HG03460 (cell line): ENCODE measurements at regions not wholly inside any gene's neighbourhood (a gene's known extent, or its start where the extent isn't known, plus 50 kb on each side); places are given as distances from the start of the nearest gene placed in this dataset.
"Not testable (repeated sequence)": the region's sequence is repeated elsewhere in the genome, so short reads cannot be mapped to it uniquely, and the experiment has no call there.

ENCODE experiments used
- ATAC-seq: cut with Tn5 transposase; IDR thresholded peaks from one replicate; pipeline ENCODE4 v1.9.1; 2021; ENCODE audit not compliant: unreplicated experiment

DNA sequence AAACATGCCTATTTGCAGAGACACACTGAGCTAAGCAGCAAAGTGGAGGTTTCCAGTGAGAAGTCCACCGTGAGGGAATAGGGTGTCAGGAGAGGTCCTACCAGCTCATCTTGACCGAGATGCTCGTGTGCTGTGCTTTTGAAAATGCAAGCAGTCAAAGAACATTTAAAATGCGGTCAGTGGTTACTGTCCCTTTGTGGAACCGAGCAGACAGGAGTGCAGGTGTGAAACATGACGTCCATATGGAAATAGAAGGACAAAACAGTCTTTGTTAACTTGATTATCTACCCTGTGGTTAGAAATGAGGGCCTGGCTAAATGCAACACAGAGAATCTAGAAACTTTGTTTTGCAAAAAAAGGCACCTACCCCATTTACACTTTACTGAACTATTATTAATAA lies 473.3 kb downstream of the SPATA31A6 start:
- not testable (repeated sequence) for ATAC-seq

DNA sequence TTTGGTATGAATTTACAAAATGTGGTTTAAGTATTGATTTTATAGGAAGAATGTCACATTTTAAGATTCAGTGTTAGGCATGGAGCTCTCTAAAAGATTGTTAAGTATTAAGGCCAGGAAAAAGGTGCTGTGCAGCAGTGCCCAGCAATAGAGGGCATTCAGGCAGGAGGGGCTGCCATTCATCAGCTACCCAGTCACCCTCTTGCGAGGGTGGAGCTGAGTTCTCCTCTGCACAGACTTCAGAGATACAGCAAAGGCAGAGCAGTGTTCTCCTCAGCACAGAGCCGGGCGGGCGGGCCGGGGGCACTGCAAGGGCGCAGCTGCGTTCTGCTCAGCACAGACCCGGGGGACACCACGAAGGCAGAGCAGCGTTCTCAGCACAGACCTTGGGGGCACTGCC lies 474.0 kb downstream of the SPATA31A6 start:
- ATAC-seq = not testable (repeated sequence)

DNA sequence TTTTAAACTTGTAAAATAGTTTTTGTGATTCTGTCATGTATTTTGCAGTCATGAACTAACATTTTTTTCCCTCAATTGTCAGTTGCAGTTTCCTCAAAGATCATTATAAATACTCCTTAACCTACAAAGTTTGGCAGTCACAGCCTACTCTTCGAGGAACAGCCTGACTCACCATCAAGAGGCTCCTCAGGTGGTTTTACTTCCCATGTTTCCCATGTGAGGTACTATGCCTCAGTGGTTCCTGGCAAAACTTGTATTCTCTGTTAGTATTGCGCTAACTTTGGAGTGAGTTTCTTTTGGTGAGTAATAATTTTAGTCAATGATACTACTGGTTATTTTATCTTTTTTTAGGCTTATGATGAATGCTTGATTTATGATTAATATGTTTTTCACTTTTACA lies 513.7 kb downstream of the SPATA31A6 start:
- ATAC-seq = not testable (repeated sequence)

DNA sequence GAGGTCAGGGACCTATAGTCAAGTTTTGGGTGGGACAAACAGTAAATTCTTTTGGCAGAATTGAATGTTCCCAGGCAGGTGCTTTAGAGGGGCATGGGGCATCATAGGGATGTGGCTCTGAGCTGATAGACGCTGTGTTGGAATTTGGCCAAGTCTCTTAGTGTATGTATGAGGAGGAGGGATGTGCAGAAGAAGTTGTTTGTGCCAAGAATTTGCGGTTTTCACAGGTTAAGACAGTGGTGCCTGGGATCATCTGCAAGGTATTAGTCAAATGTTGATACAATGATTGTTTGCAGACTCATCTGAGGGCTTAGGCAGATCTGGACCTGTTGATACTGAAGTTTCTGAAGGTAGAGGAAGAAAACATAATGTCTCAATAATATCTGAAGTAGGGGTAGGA lies 519.4 kb downstream of the SPATA31A6 start:
- ATAC-seq = not testable (repeated sequence)

DNA sequence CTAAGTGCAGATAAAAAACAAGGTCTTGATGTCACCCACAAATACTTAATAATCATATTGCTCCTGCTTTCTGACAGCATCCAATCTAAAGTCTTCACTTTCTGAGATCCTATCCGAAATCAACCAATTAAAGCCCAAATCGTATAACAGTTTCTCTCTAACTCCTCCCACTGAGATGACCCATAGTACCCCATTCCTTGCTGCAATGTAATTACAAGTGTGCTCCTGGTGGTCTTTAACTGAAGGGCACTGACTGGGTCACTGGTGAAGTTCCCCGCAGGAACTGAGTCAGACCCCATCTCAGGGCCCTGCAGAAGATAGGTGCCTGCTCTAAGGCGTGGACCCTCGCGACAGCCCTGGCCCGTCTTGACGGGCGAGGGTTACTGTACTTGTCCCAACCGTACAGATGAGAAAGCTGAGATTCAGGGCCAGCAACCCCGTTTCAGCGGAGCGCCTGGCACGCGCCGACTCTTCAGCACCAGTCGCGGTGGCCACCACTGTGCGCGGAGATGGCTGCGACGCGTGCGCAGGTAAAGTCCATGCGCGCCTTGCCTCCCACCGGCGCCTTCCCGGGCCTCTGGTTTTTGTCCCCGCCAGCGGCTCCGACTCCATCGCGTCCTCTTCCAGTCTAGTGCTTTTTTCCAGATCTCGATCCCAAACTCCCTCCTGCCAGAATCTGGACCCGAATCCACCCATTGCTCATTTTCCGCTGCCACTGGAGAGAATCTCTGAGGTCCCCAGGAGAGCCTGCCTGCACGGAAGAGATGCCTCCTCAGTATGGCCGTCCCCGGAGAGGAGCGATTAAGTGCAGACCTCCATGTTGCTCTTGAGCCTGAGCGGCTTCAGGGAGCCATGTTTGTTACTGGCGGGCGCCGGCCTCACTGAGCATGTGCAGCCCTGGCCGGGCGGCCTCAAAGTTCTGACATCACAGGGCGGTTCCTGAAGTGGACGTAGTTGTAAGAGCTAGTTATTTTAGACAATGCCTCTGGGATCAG lies 541.7 kb downstream of the SPATA31A6 start:
- not testable (repeated sequence) for ATAC-seq

DNA sequence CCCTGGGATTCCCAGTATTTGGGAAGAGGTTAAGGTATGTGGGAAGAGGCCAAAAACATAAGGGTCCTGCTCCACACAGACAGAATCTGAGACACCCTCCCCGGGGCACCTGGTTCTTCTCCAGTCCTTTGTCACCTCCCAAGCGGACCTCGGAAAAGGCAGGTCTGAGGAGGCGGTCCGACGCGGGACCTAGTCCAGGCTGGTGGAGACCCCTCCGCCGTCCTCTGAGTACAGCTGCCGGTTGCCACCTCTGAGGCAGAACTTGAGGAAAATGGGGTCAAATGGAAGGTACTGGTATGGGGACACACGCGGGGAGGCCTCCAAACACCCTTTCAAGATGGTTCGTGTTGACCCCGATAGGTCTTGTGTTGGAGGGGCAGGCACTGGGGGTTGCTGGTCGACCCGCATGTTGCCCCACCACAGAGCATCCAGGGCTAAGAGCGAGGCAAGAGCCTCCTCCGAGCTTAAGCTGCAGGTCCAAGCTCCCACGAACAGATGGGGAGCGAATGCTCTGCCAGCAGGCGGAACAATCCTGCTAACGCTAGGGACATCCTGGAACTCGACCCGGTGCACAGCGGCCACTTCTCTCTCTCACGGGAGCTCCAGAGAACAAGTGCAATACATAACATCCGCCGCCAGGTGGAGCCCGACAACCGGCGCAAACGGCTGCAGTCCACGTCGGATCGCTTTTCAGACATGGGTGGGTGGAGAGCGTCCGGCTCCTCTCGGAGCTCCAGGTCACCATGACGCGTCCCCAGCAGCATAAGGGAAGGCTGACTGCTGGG lies 559.8 kb downstream of the SPATA31A6 start:
- ATAC-seq = not testable (repeated sequence)

DNA sequence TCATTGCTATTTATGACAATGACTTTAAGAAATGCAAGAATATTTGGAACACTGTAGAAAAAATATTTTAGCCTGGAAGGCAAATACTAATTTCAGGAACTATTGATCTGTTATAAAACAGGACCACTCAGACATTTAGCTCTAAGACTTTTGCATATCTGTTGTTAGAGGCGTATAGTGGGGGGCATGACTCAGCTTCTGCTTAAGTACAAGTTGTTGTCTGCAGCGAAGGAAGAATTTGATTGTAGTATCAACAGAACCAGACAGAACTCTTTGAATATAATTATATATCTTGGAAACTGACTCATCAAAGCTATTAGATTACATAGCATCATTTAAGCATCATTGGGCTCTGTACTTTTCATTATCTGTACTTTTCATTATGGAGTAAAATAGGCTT lies 573.8 kb downstream of the SPATA31A6 start:
- not testable (repeated sequence) for ATAC-seq

DNA sequence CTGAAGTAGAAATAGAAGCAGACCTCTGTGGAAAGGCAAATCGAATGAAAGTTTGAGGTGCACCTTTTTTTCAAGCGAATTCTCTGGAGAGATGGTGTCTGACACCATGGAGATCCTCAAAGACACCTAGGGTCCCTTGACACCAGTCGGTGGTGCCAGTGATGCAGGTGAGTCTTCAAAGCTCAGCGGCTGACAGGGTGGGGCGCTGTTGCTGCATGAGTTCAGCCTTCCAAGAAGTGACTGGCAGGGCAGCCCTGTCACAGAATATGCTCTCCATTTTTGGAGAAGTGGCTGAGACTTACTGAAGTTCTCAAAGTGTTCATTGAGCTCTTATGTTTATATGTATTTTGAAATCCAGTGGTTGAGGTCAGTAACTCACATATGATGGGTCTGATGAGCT lies 575.9 kb downstream of the SPATA31A6 start:
- not testable (repeated sequence) for ATAC-seq

DNA sequence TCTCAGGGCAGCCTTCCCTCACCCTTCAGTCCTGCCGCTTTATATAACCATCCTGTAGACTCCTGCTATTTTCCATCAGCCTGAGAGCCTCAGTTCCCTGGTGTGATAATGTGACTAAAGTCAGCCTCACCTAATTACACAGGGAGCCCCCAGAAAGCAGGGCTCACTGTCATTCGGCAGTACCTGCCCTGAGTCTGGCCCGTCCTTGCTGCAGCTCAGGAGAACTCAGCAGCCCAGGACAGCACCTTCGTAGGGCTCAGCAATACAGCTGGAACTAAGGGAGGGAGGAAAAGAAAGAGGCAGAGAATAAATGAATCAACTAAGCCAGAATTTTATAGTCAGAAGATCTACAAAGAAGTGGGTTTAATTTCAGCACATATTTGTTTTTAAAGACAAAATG lies 598.7 kb downstream of the SPATA31A6 start:
- not testable (repeated sequence) for ATAC-seq

DNA sequence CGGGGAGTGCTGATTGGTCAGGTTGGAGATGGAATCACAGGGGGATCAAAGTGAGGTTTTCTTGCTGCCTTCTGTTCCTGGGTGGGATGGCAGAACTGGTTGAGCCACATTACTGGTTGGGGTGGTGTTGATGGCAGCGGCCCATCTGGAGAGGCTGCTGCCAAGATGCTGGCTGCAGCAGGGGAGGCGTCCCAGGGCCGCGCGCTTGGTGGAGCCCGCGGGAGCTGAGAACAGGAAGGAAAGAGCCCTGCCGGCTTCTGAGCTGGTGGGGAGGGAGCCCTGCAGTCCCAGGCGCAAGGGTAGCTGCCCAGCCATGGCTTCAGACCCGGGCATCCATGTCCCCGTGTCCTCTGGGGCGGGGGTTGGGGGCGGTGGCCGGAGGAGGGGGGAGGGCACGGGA lies 609.3 kb downstream of the SPATA31A6 start:
- not testable (repeated sequence) for ATAC-seq

DNA sequence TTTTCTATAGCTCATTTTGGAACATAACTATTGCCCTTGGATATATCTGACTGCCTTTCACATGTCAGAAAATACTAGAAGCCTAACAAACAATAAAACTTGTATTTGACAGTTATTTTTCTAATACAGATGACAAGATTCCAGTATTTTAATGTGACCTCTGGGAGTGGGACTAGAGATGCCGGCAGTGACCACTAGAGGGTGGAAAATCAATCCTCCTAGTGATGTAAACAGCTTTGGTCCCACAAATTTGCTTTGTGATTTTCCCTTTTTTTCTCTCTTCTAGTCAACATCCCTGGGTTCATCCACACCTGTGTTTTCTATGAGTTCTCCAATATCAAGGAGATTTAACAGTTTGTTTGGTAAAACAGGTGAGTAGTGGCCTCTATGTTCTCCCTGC lies 615.1 kb downstream of the SPATA31A6 start:
- ATAC-seq = peak; percentile 59

DNA sequence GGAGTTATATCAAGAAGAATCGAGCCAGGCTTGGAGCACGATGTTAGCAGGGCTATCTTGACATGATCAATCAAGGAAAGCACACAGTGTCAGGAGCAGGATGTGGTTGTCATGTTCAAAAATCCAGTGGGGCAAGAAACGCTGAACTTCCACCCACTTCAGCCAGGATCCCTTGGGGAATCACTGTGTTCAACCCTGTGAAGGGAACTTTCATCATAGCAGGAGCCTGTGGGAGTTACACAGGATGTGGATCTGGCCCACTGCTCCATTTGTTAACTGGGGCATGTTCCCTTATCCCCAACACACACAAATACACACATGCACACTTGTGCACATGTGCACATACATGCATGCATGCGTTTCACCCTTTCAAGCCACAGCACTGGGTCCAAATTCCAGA lies 619.3 kb downstream of the SPATA31A6 start:
- ATAC-seq = not testable (repeated sequence)

DNA sequence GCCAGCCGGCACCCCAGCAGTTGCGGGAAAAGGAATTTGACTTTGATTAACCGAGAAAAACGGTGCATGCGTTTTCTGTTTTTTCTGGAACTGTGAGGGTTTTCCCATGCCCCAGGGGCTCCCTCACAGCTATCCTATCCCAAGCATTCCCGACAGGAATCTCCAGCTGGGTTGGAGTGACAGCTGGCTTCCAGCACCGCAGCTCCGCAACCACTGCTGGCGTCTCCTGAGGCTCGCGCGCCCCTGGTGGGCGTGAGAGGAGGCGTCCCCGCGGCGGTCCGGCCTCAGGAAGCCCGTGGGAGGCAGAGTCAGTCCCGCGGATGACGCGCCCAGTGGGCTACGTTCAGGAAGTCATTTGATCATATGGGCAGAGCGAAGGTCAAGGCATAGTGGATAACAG lies 623.2 kb downstream of the SPATA31A6 start:
- ATAC-seq = not testable (repeated sequence)

DNA sequence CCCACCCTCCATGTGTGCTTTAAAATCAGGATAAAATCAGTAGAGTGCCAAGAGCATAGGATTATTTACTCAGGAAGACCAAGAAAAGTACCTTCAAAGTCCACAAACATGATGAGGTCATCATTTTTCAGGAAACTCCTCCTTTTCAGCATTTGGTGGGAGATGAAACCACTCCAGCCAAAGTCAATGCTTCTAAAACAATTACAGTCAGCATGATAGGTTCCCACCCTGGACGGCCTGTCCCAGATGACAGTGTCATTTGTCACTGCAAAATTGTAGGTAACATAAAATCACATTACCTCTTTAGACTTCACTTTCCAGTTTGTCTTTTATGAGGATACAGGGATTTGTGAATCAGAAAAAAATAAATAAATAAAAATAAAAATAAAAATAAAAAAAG lies 638.0 kb downstream of the SPATA31A6 start:
- ATAC-seq = not testable (repeated sequence)

DNA sequence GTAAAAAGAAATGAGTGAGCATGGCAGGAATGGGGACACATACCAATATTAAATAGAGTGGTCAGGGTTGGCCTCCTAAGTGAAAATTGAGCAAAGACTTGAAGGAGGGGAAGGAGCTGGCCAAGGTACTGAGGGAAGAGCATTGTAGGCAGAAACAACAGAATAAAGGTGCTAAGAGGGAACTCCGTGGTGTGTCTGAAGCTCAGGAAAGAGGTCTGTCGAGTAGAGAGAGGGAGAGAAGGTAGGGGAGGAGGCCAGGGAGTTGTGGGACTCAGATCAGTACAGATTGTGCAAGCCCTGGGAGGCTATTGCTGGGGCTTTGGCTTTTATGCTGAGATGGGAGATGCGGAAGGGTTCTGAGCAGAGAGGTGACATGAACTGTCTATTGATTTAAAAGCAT lies 664.7 kb downstream of the SPATA31A6 start:
- ATAC-seq = not testable (repeated sequence)

DNA sequence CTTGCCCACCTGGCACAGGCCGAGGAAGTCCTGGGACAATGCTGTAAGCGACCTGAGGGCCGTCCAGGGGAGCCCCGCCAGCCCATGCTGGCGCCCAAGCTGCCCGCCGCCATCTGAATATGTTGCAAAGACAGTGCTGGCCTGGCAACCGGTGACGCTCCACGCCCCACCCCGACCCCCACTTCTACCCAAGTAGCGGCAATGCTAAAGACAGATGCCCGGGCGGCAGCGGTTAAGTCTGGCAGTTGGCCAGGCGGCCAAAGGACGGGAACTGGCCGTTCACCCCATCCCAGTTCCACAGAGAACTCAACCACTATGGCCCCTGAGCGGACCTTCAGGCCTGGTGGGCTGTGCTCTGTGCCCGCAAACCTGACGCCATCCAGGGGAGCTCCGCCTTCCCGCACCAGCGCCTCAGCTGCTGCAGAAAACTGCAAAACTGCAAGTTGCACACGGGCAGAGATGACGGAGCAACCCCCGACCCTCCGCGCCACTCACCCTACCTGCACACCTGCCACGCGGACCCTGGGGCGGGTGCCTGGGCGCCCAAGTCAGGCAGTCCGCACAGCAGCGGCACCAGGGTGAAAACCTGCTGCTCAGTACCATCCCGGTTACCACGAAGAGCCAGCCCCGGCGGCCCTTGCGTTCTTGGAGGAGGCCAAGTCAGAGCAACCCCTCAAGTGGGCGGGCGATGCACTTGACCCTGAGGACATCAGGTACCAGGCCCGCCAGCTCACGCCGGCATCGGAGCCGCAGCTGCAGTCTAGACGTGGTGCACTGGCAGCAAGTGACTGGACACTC lies 667.6 kb downstream of the SPATA31A6 start:
- not testable (repeated sequence) for ATAC-seq

DNA sequence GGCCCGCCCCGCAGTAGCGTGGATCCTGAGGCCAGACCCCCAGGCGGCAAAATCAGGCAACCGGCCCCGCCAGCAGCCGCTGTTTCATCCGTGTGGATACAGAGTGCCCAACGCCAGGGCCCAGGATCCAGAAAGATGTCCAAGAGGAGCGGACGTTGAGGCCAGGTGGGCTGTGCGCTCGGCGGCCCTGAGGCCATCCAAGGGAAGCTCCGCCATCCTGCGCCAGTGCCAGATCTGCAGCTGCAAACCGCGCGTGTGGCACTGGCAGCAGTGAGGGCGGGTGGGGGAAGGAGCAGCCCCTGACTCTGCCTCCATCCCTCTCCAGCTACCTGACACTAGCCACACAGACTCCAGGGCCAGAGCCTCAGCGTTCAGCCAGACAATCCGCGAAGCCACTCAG lies 668.2 kb downstream of the SPATA31A6 start:
- ATAC-seq = not testable (repeated sequence)

DNA sequence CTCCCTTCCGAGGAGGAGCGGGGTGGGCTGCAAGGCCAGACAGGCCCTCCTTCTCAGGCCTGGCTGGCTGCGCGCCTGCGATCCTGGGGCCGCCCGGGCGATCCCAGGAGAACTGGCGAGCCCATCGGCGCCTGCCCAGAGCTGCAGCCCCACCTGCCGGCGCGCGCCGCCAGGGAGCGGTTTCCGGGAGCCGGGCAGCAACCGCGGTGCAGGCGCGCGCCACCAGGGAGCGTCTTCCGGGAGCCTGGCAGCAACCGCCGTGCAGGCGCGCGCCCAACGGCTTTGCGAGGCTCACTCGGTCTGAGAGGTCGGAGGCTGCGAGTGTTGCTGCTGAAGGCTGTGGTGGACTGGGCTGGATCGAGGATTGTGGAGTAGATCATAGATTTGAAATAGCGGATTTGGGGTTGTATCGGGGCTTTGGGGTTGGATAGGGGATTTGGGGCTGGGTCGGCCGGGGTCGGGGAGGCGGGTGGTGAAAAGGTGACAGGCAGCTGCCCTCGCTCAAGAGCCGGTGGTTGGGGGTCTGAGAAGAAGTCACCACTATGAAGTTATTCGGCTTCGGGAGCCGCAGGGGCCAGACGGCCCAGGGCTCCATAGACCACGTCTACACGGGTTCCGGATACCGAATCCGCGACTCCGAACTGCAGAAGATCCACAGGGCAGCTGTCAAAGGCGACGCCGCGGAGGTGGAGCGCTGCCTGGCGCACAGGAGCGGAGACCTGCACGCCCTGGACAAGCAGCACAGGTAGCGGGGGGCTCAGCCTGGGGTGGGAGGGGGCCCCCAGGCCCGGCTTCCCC lies 668.9 kb downstream of the SPATA31A6 start:
- peak; percentile 88 for ATAC-seq

DNA sequence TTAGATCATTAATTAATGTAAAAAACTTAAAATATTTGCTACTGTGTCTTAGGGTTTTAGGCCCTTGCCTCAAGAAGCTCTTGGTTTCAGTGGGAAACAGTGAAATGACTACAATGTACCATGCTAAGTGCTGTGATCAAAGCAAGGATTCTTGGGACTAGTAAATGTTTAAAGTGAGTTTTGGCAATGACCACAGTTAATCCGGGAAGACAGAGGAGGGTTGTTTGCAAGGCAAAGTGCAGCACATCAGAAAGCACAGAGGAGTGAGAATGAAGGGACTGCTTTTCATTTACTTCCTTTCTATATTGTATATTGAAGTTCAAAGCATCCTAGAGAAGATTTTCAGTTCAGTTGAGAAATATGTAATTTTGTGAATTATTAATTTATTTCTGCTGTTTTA lies 676.7 kb downstream of the SPATA31A6 start:
- ATAC-seq = not testable (repeated sequence)

DNA sequence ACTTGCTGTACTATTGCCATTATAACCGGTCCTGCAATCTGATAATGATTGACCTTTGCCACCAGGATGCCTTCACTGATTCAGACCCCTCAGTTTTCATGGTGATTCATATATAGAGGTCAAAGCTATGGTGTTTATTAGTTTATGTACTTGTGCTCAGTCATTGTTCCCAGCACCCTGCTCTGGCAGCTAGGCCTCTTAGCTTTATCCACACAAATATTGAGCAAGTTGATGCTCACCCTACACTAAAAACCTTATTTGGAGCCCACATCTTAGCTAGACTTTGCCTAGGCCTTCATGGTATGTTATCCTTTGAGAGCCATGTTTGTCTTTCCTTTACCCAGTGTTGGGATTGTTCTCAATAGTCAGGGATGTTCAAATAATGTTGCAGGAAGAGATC lies 679.0 kb downstream of the SPATA31A6 start:
- ATAC-seq = not testable (repeated sequence)
